NCI-H1092 treated with DMSO at 0.1 percent for 48 hours (cell line): ENCODE measurements at regions not wholly inside any gene's neighbourhood (a gene's known extent, or its start where the extent isn't known, plus 50 kb on each side); places are given as distances from the start of the nearest gene placed in this dataset.
"Not testable (repeated sequence)": the region's sequence is repeated elsewhere in the genome, so short reads cannot be mapped to it uniquely, and the experiment has no call there.

Experiments used
- DNase-seq: peaks from one replicate; lab custom pipeline; 2025; lab: John Stamatoyannopoulos, UW

DNA sequence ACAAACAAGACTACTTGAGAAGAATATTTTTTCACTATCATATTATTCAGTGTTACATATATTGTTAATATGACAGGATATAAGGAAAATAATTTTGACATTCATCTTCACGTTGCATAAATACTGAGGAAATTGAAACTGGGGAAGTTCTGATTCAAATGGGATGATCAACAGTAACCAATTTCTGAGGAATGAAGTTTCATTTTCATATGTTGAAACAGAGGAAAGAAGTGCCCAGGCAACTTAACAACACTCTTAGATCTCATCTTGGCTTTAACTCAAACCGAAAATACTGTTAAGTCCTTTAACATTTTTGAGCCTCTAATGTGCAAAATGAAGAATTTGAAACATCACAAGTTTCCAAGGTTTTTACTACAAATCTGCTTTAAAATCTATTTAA, 612.2 kb upstream of the VRK2 start:
- no peak for DNase-seq

DNA sequence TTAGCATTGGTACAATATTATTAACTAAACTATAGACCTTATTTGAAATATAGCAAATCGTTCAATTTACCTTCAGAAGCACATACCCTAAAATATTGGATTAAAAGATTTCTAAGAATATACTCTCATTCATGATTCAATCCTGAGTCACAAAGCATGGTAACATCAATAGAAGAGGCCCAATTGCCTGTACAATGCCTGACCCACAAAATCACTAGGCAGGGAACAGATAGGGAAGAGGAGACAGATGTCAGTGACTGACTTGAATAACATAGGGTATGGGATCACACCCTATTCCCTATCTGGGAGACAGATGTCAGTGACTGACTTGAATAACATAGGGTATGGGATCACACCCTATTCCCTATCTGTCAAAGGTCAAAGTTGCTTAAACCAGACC, 611.6 kb upstream of the VRK2 start:
- no peak for DNase-seq

DNA sequence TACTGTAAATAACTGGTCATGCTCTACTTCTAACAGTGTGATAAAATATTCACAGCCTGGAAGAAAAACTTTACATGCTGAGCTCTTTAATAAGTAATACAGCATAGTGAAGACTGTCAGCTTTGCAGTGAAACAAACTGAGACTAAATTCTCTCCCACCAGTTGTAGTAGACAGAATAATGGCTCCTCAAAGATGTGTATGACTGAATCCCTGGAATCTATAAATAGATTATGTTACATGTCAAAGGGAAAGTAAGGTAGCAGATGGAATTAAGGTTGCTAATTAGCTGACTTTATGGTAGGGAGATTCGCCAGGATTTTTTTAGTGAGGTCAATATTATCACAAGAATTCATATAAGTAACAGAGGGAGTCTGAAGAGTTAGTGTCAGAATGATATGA, 609.5 kb upstream of the VRK2 start:
- no peak for DNase-seq

DNA sequence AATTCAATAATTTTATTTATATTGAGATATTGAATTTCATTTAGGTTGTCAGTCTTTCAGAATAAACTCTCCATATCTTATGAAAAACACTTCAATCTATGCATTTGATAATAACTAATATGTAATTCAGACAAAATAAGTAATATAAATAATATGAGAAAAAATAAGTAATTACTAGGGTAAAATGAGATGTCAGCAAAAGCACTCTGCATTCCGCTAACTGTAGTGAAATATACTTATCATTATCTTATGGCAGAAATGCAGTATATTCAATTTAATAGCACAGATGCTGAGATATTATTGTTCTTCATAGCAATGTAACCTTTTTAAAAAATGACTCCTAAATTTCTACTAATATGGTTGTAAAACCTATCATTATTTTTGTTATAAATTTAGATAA, 606.2 kb upstream of the VRK2 start:
- no peak for DNase-seq

DNA sequence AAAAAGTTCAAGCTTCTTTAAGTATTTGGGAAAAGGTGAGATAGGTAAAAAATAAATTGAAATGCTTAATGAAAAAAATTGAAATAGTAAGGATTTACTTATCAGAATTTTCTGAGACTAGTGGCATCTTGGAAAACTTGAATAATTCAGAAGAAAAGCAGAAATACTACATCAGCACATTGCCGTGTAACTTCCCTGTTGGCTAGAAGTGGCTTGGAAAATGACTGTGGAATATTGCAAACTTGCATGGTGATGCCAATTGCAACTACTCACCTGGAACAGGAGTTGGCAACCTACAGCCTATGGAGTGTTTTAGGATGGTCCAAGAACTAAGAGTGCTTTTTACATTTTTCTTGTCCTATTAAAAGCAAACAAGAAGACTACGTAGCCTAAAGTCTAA, 603.5 kb upstream of the VRK2 start:
- no peak for DNase-seq

DNA sequence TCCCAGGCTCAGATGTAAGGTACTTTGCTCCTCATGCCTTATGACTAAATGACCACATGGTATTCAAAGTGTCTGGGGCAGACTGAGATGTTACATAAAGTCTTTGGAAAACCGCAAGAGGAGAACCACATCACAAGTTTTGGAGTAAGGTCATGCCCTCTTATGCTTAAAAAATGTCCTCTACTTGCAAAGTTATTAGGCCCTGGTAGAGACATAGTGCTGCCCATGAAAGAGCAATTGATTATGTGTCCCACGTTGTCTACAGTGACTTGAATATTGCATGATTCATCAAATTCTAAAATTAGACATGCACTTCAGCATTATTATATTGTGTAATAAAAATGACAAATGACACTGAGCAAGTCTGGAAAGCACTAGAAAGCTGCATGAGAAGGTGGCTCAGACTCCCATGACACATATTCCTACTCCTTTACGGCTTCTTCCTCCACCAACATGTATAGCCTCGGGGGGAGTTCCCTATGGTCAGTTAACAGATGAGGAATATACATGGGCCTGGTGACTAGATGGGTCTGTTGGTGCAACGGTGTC, 602.6 kb upstream of the VRK2 start:
- DNase-seq = no peak

DNA sequence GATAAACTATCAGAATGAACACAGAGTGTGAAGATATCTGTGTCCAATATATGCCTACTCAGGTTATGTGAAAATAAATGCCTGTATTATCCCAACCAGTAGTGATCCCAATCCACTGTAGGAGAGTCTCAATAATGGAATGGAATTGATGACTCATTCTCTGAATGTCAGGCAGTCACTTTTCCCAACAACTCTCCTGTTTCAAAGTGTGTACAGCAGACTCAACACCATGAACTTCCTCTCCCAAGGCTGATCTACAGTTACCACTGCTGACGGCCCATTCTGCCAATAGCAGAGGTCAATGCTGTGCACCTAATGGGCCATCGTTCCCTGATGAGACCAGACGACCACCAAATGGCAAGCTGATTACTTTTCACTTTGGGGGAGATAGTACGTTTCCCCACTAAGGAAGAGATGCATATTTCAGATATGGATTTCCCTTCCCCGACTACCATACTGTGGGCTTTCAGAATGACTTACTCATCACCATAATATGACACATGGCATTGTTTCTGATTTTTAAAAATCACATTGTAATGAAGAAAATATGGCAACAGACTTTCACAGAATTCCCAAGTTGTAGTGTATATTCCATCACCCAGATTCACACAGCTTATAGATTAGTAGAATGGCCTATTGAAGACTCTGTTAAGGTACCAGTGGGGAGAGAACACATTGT, 601.7 kb upstream of the VRK2 start:
- DNase-seq = no peak

DNA sequence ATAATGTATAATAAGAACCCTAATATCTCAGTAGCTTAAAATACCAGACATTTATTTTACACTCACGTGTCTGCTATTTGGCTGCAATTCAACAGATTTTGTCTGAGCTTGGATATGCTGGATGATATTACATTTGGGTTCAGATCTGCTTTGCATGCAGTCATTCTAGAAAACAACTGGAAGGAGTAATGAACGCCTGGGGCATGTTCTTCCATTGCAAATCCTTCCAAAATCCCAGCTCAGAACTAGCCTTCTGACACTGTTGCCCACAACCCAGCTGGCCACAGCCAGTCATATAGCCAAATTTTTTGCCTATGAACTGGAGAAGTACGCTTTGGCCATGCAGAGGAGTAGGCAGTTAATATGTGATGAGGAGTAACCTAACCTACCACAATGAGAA, 597.8 kb upstream of the VRK2 start:
- no peak for DNase-seq

DNA sequence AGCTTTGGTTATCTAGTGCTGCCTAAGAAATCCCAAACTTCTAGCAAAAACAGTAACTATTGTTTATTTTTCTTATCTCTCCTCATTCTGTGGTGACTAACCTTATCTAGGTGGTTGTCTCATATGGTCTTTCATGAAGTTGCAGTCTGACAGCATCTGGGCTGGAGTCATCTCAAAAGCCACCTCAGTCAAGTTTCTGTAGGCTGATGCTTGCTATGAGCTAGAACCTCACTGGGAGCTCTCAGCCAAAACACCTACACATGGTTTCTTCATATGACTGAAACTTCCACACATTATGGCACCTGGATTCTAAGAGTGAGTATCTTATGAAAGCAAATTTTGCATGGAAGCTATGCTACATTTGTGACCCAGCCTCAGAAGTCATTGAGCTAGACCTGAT, 596.4 kb upstream of the VRK2 start:
- no peak for DNase-seq

DNA sequence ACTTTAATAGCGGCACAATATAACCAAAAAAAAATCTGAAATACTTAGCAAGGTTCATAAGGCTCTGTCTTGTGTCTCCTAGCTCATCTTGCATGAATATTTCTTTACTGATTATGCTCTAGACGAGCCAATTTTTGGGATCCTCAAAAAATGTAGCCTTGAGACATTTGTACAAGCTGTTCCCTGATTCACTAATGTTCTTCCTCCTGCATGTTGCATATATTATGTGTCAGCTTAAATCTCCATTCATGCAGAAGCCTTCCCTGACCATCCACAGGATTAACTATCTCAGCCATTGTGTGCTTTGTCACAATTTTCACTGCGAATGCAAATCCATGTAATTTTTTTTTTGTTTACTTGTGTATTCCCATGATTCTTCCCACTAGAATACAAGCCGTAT, 594.0 kb upstream of the VRK2 start:
- no peak for DNase-seq

DNA sequence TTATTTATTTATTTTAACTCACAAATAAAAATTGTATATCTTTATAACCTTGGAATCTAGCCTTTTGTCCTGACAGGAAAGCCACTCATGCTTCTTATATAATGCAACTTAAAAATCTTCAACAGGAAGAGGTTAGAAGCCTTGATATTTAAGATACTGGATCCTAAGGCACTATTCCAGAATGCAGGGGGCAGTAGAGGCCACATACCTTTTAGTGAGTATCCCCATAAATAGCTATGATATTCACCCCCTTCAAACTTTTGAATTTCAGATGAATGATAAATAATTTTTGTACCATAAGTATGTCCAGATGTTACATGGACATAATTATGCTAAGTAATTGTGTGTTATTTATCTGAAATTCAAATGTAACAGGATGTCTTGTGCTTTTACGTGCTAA, 592.7 kb upstream of the VRK2 start:
- no peak for DNase-seq

DNA sequence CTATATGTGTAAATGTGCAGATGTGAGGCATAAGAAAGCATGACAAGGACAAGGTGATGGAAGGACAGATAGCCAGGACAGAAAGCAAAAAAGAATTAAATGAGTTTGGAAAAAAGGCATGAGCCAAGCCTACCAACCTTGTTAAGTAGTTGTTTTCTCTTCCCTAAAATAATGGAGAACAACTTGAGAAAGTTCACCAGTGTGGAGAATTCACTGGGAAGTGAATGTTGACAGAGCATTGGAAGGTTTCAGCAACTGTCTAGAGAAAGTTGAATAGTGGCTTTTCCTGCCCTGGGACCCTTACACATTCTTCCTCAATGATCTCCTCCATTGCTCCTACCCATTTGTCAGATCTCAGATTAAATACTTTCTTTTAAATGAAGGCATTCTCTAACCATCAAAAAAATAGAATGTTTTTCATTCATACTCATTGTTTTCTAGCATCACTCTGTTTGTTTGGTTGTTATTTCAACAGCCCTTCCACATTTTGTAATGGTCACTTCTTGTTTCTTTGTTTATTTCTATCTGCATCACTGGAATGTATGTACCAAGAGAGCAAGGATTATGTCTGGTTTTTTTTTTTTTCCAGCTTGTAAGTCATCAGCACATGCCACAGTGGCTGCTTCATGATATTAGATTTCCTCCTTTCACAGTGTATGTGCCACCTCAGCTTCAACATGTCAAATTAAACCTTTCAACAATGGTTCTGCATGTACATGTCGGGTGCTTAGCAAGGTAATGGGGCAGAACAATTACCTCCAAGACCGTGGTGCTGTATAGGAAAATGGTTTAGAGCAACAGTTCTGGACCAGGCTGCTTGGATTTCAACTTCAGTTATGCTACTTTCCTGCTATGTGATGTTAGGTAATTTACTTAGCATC, 586.0 kb upstream of the VRK2 start:
- peak; percentile 30 for DNase-seq

DNA sequence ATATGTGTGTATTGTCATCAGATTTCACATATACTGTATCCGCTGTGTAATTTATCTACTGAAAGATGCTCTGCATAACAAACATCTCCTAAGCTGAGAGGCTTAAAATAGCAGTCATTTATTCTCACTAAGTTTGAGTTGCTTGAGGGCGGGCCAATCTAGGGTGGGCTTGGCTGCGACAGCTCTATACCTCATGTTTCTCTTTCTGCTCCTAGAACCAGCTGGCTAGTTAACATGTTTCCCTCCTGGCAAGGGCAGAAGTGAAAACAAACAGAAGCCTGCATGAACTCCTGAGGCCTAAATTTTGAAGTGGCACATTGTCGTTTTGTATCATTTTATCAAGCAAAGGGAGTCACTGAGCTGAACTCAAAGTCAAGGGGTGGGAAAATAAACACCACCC, 585.0 kb upstream of the VRK2 start:
- peak; percentile 47 for DNase-seq

DNA sequence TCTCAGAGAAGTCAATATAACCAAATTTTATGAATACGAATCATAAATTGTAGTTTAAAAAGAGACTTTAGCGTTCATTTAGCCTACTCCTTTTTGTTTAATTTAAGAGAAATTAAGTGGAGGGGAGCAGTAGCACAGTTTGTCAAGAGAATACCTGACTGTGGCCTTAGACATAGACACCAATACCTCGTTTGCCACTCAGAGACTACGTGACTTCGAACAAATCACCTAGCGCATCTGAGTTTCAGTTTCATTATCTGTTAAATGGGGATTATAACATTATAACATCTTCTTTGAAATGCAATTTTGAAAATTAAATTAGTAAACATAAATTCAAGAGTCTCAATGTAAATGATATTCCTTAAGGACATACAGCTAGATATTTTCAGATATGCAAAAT, 581.5 kb upstream of the VRK2 start:
- DNase-seq = no peak

DNA sequence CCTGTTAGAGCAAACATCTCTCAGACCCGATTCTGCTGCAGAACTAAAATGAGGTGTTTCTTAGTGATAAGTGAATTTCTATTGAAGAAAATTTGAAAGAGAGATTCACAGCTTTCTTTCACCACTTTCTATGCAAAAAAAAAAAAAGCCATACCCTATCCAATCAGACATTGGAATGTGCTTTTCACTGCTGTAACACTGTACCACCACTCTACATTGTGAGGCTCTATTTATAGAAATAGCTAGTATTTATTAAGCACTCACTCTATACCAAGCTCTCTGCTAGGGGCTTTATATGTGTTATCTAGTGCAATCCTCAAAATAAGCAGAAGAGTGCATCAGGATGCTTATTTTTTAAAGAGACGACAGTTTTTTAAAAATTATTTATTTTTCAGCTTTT, 580.6 kb upstream of the VRK2 start:
- DNase-seq = no peak

DNA sequence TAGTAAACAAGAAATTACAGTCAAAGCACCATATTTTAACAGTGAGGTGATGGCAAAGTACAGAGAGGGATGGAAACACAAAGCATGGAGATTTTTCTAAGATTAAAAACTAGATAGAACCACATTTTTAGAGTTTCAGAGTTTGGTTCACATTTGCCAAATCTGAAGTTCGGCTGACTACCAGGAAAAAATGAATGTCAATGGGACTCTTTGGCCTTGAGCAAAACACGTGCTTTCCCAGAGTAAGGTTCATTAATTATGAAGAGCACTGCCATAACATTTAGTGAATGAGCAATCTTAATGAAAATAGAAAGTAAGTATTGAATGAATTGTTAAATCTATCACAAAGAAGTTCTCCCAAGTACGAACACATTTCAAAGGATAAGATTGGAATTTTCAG, 571.2 kb upstream of the VRK2 start:
- no peak for DNase-seq

DNA sequence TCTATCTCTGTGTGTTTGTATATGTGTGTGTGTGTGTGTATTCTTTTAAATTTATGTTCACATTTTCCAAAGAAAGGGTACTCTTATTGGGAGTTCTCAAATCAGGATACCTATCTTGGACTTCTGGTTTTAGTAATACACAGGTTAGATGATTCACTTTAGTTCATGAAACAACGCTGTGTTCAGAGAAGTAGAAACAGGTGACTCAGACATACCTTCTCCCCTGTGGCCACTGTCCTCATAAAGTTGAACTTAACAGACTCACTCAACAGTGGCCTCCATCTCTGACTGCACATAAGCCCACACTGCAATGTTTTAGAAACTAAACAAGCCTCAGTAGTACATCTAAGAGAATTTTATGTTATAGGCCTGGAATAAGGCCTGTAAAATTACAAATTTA, 566.6 kb upstream of the VRK2 start:
- no peak for DNase-seq

DNA sequence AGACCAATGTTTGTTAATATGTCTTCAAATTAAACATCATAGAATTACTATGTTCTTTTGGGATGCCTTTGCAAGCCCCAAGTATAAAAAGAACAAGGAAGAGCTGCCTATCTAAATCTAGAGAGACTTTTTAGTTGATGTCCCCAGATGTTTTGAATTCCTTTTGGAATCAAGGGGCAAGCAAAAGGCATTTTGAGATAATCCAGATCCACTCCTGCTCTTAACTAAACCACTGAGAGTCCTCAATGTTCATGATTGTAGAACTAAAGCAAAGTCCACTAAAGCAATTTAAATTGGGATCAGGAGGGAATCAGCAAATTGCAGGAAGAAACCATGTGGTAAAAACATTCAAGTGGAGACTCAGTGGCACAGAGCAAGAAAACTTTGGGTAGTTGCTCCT, 558.5 kb upstream of the VRK2 start:
- no peak for DNase-seq

DNA sequence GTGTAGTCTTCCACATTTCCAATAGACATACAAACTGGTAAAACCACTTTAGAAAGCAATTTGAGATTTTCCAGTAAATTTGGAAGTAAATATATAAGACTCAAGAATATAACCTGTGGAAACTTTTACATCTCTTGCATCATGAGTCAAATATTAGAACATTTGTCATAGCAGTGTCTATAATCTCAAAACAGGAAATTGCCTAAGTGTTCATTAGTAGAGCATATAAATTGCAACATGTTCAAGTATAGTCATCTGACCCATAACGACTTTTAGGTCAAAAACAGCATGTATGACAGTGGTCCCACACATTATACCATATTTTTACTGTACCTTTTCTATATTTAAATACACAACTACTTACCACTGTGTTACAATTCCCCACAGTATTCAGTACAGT, 555.9 kb upstream of the VRK2 start:
- no peak for DNase-seq

DNA sequence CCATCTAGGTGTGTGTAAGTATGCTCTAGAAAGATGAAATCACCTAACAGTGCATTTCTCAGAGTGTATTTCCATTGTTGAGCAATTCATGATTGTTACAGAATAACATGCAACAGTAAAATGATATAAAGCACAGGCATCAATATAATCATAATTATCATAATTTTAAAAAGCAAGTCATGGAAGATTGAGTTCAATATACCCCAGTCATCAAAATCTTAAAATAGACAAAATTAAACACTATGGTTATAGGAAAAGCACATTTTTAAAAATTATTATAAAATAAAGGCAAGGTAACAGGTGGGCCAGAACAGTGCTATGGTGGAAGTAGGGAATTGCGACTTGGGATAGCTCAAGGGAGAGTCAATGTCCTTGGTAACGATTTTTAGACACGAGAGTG, 555.4 kb upstream of the VRK2 start:
- no peak for DNase-seq

DNA sequence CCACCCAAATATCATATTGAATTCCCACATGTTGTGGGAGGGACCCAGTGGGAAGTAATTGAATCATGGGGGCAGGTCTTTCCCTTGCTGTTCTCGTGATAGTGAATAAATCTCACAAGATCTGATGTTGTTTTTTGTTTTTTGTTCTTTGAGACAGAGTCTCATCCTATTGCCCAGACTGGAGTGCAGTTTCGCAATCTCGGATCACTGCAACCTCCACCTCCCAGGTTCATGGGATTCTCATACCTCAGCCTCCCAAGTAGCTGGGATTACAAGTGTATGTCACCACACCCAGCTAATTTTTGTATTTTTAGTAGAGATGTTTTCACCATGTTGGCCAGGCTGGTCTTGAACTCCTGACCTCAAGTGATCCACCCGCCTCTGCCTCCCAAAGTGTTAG, 552.6 kb upstream of the VRK2 start:
- DNase-seq = not testable (repeated sequence)

DNA sequence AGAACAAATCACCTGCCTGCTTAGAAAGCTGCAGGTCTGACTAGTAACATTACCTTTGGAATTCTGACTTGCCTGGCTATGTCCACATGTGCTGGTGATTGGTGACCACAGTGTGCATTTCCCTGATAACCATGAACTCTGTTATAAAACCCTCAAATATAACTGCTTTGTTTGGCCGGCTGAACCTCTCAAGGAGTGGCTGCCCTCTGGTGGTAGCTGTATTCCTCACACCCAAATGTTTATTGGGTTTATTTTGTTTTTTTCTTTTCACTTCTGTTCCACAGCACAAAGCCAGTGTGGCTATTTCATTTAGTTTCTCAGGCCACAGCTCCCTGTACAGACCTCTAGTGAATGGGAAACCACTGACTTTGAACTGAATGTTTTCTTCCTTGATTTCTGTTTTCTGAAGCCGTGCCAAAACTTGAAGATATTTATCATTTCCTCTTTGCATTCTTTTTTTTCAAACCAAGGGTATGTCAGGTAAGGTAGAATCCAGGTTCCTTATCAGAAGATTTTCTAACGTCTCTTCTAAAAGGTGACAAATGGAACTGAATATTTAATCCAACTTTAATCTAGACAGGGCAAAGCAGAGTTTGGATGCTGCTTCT, 549.0 kb upstream of the VRK2 start:
- peak; percentile 33 for DNase-seq

DNA sequence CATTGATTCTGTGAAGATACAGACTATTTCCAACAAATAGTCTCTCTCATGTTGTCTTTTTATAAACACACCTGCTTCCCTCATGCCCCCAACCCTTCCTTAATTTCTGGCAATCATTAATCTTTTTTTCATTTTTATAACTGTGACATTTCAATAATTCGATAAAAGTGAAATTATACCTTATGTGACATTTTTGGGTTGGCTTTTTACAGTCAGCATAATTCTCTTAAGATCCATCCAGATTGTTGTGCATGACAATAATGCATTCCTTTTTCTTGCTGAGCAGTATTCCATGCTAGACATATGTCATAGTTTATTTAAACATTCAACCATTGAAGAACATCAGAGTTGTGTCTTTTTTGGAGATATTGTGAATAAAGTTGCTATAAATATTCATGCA, 541.8 kb upstream of the VRK2 start:
- DNase-seq = no peak
